ENCODE measurements at regions not wholly inside any gene's neighbourhood (a gene's known extent, or its start where the extent isn't known, plus 50 kb on each side); places are given as distances from the start of the nearest gene placed in this dataset.
"Not testable (repeated sequence)": the region's sequence is repeated elsewhere in the genome, so short reads cannot be mapped to it uniquely, and the experiment has no call there.

- DNase-seq: no peak
Measured at GRCh38 chr2:209191139-209191538, 232.7 kb upstream of the MAP2 start.

- DNase-seq: no peak
Measured at GRCh38 chr2:209194717-209195116, 229.1 kb upstream of the MAP2 start.

DNA sequence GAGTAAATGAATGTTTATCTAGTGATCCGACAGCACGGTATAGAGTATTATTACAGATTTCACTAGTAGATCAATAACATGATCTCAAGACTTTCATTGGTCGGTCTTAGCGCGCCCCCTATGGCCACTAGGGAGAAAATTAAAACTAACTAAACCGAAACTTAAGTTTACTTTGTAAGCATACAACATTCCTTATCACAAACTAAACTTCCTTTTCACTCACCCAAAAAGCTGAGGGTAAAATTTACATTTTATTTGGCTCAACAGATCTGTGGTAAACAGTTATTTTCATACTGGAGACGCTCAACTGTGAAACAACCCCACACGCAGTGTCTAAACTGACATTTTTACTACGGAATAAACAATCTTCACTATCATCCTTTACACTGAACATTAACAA, 215.6 kb upstream of the MAP2 start:
- DNase-seq: no peak

GRCh38 chr2:209209943-209210342, 213.9 kb upstream of the MAP2 start:
- DNase-seq: no peak

DNA sequence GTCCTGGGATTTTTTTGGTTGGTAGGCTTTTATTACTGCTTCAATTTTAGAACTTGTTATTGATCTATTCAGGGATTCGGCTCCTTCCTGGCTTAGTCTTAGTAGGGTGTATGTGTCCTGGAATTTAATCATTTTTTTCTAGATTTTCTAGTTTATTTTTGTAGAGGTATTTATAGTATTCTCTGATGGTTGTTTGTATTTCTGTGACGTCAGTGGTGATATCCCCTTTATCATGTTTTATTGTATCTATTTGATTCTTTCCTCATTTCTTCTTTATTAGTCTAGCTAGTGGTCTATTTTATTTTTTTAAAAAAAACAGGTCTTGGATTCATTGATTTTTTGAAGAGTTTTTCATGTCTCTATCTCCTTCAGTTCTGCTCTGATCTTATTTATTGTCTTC, 193.3 kb upstream of the MAP2 start:
- DNase-seq: no peak

DNA sequence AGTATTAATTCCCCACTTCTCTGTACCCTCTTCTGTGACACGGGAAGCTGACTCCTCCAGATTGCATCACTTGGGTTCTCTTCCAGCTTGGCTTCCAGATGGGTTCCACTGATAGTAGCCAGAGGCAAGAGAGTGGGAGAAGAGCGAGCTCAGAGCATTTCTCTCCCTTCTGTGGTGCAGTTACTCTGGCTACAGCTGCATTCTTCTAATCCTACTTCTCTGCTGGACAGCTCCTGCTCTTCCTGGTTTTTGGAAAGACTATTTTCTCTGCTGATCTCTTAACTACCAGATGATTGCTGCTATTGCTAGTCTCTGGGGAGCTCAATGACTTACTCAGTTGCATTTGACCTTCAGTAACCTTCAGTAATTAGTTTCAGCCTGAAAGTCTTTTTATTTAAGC, 187.5 kb upstream of the MAP2 start:
- DNase-seq: no peak

- no peak for DNase-seq
Measured at GRCh38 chr2:209238765-209239584, 184.9 kb upstream of the MAP2 start.

DNA sequence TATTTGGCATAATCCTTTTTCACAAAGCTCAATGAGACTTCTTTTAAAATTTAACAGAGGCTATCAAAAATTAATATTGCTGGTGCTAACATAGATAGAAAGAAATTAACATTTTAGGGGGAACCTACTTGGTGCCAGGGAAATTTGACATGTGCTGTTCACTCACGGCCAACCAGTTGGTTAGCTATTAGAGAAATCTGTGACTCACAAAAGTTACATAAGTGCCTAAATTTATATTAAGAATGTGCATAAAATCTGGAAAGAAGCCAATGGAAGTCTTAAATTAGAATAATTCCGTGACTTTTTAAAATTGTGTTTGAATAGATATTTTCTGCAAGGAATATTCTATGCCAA, 184.3 kb upstream of the MAP2 start:
- DNase-seq: no peak

DNA sequence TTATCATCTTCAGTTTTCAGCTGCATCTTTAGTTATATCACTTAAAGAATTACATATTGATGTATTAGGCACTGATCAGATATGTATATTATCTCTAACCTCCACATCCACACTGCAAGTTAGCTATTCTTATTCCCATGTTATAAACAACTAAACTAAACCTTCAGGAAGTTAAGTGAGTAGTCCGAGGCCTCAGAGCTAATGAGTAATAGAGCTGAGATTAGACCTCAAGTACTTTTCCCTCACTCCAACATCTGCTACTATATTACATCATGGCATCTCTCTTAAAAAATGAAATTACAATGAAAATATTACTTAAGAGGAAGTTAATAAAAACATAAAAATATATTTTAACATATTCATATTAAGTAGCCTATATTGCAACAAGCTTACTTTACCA, 183.6 kb upstream of the MAP2 start:
- no peak for DNase-seq

- DNase-seq: no peak
Measured at GRCh38 chr2:209253544-209253943, 170.3 kb upstream of the MAP2 start.

DNA sequence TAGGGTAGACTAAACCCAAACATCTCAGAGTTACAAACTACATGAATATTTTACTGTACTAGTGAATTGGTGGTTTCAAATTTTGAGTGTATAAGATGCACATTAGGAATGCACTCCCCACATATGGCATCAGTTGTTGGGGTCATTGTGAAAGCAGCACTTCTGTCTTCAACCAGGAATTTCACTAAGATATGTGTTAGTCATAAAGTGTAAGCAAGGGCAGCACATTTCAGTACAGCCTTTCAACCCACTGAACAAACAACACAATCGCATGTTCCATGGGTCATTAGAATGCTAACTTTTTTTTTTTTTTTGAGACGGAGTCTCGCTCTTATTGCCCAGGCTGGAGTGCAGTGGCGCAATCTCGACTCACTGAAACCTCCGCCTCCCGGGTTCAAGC, 164.1 kb upstream of the MAP2 start:
- DNase-seq: no peak

DNA sequence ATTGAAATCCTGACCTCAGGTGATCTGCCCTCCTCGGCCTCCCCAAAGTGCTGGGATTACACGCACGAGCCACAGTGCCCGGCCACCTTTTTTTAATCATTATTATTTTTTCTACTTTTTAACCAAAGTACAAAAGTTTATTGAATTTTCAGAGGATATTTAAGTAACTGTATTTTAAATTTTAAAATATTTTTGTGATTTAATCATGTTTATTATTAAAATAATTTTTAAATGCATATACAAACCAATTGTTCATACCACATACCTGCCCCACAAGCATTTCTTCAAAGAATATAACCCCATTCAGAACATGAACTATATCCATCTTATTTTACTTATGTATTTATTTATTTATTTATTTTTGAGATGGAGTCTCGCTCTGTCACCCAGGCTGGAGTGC, 163.6 kb upstream of the MAP2 start:
- DNase-seq: no peak

DNA sequence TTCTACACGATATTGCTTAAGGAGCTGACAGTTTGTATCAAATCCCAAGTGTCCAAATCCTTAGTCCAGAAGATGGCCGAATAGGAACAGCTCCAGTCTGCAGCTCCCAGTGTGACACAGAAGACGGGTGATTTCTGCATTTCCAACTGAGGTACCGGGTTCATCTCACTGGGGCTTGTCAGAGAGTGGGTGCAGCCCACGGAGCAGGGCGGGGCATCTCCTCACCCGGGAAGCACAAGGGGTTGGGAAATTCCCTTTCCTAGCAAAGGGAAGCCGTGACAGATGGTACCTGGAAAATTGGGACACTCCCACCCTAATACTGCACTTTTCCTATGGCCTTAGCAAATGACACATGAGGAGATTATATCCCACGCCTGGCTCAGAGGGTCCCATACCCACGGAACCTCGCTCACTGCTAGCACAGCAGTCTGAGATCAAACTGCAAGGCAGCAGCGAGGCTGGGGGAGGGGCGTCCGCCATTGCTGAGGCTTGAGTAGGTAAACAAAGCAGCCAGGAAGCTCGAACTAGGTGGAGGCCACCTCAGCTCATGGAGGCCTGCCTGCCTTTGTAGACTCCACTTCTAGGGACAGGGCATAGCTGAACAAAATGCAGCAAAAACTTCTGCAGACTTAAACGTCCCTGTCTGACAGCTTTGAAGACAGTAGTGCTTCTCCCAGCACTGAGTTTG, 162.3 kb upstream of the MAP2 start:
- DNase-seq: not testable (repeated sequence)

- no peak for DNase-seq
Measured at GRCh38 chr2:209269024-209269423, 154.8 kb upstream of the MAP2 start.

- DNase-seq: no peak
Measured at GRCh38 chr2:209276000-209276399, 147.8 kb upstream of the MAP2 start.

- no peak for DNase-seq
Measured at GRCh38 chr2:209277444-209277843, 146.4 kb upstream of the MAP2 start.

DNA sequence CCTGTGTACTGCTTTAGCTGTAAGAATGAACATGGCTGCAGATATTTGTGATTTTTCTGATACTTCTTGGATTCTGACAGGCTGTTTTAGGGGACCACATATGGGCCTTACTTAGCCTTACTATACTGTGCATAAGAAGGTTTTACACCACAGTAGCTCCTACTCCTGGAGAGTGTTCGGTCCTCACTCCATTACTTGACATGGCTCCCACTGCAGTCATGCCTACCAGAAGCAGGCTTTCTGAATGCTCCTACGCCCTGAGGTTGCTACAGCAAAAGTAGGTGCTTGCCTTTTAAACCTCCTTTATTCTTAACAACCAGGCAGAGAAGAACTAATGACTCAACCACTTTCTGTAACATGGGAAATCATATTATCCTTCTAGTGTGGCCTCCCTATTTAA, 125.2 kb upstream of the MAP2 start:
- DNase-seq: no peak

GRCh38 chr2:209299478-209299877, 124.4 kb upstream of the MAP2 start:
- not testable (repeated sequence) for DNase-seq

- not testable (repeated sequence) for DNase-seq
Measured at GRCh38 chr2:209300766-209301165, 123.1 kb upstream of the MAP2 start.

GRCh38 chr2:209305026-209305425, 118.8 kb upstream of the MAP2 start:
- DNase-seq: no peak

DNA sequence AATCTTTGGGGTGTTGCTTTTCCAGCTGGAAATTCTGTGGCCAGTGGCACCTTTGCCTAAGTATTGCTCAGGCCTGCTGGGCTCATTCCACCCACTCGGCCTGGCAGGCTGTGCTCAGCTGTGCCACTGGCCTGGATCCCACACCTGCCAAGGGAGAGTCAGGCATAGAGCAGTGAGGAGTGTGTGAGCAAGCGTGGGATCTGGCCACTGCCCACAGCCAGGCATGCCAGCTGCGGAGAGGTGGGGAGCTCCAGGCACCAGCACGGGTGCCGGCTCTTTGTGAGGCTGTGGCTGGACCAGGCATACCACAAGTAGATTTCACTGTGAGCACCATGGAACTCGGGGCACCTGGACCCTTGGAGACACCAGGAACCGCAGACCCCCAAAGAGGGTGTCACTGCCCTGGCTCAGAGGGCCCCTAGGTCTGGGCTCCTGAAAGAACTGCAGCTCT, 118.1 kb upstream of the MAP2 start:
- DNase-seq: no peak

DNA sequence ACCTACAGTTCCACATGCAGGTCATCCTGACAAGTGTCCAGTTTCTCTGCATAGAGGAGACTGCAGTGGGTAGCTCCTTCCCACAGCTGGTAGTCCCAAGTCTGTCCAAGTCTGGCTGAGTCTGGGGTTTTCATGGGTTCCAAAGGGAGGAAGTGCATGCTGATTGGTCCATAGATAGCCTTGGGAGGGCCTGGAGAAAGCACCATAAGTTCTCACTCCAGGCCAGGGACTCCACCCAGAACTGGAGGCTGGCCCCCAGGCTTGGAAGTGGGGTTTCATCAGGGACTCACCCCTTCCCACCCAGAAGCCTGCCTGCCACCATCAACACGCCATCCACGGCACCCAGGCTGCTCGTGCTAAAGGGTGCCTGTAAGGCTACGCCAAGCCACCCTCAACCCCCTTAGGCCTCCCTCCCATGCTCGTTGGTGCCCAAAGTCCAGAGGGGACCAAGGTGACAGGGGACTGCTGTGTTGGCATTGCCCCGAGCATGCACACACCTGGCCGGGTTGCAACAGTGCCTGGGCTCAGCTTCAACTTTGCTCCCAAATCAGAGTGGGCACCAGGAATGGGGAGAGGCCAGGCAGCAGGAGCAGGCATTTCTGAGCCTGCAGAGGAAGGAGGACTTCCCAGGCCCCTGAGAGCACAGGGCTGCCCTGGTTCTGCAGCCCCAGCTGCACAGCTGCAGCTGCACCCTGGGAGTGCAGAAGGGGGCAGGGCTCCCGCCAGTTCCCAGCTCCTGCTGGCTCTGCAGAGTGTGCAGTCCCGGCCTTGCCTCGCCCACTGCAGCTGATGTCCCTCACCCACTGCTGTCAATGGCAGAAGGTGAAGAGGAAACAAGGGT, 116.5 kb upstream of the MAP2 start:
- DNase-seq: no peak

GRCh38 chr2:209308415-209308814, 115.4 kb upstream of the MAP2 start:
- DNase-seq: no peak

- DNase-seq: no peak
Measured at GRCh38 chr2:209311948-209312347, 111.9 kb upstream of the MAP2 start.

All from CD4-positive, alpha-beta T cell treated with Interleukin-1 beta for 1 hour (primary cell).